Esophagus muscularis mucosa (tissue), 4 donors: ENCODE measurements at regions not wholly inside any gene's neighbourhood (a gene's known extent, or its start where the extent isn't known, plus 50 kb on each side); places are given as distances from the start of the nearest gene placed in this dataset.

Source experiments
- CTCF ChIP-seq, 3 experiments: fragments of 200-600 bp in 2 of 3; fragments of 450-650 bp in 1 of 3; sonication (generic) in 2 of 3; IDR thresholded peaks; one replicate each; pipeline ENCODE4 v1.5.1; 2017 to 2019; ENCODE audit warnings: antibody characterized with exemption in 3 of 3, mild to moderate bottlenecking in 2 of 3, moderate library complexity in 1 of 3
- EP300 ChIP-seq: sonication (generic); formaldehyde crosslinking; IDR thresholded peaks from one replicate; pipeline ENCODE4 v1.6.1; 2017; ENCODE audit warnings: antibody characterized with exemption
- POLR2A ChIP-seq: fragments of 450-650 bp; IDR thresholded peaks from one replicate; pipeline ENCODE4 v1.6.1; 2017; ENCODE audit warnings: antibody characterized with exemption, moderate library complexity, mild to moderate bottlenecking, low read depth
- POLR2AphosphoS5 ChIP-seq, 2 donors: sonication (generic); formaldehyde crosslinking; IDR thresholded peaks; one replicate each; pipeline ENCODE4 v1.6.1; 2017; ENCODE audit warnings: antibody characterized with exemption in 2 of 2

GRCh38 chr2:40725040-40725439 is 273.1 kb upstream of the SLC8A1 start:
- TF ChIP-seq CTCF (IDR thresholded peaks at IDR 0.05) (no peak), EP300 (no peak), POLR2A (no peak), POLR2AphosphoS5 (IDR thresholded peaks at IDR 0.05) (no peak)
